SK-N-SH (cell line): ENCODE measurements at regions not wholly inside any gene's neighbourhood (a gene's known extent, or its start where the extent isn't known, plus 50 kb on each side); places are given as distances from the start of the nearest gene placed in this dataset.

Experiments used
- CTCF ChIA-PET: fragments of 300-600, 350-600 bp; formaldehyde crosslinking; extraction: SDS; loops from one replicate; lab custom pipeline; 2021; lab: Yijun Ruan, JAX
- POLR2A ChIA-PET: fragments of 350-600 bp; sonication (Branson Sonifier 250); formaldehyde crosslinking; extraction: SDS; loops from one replicate; lab custom pipeline; 2020; ENCODE audit warnings: antibody characterized with exemption, inconsistent platforms; lab: Yijun Ruan, JAX
- DNase-seq: peaks from one replicate; pipeline ENCODE4 v3.0.0; 2012
- H2AFZ ChIP-seq: fragments of 200-600 bp; sonication (generic); 2 replicates; pipeline ENCODE4 v1.8.1; 2016; ENCODE audit warnings: antibody characterized with exemption, mild to moderate bottlenecking, low read depth
- H3F3A ChIP-seq: fragments of 200-600 bp; sonication (generic); replicated peaks from 2 replicates; pipeline ENCODE3; 2016; ENCODE audit warnings: antibody characterized with exemption, mild to moderate bottlenecking; ENCODE audit not compliant: insufficient read depth
- H3K27ac ChIP-seq, 2 experiments: fragments of 200-500 bp in 1 of 2; fragments of 200-600 bp in 1 of 2; sonication (Bioruptor generic) in 1 of 2; sonication (generic), shearing (Covaris generic) in 1 of 2; 2 replicates each; pipeline versions ENCODE4 v1.5.1 to v1.6.1; 2014 to 2016; ENCODE audit warnings: low read depth in 2 of 2, inconsistent platforms in 1 of 2, low read length in 1 of 2, mild to moderate bottlenecking in 1 of 2, mixed read lengths in 1 of 2
- H3K27me3 ChIP-seq: fragments of 200-600 bp; sonication (generic), shearing (Covaris generic); 2 replicates; pipeline ENCODE4 v1.6.1; 2016; ENCODE audit warnings: mixed run types; ENCODE audit not compliant: insufficient read depth
- H3K36me3 ChIP-seq, 2 experiments: fragments of 200-500 bp in 1 of 2; fragments of 200-600 bp in 1 of 2; sonication (Bioruptor generic) in 1 of 2; sonication (generic) in 1 of 2; replicated peaks in 1 of 2; 2 replicates each; pipeline versions ENCODE3 to v1.5.1; 2014 to 2016; ENCODE audit warnings: low read length in 1 of 2, mild to moderate bottlenecking in 1 of 2; ENCODE audit not compliant: insufficient read depth in 2 of 2, control insufficient read depth in 1 of 2
- H3K4me1 ChIP-seq, 2 experiments: fragments of 200-500 bp in 1 of 2; fragments of 200-600 bp in 1 of 2; sonication (Bioruptor generic) in 1 of 2; sonication (generic), shearing (Covaris generic) in 1 of 2; 2 replicates each; pipeline versions ENCODE4 v1.5.1 to v1.6.1; 2014 to 2016; ENCODE audit warnings: low read depth in 1 of 2, low read length in 1 of 2, mixed run types in 1 of 2; ENCODE audit not compliant: insufficient read depth in 2 of 2, control insufficient read depth in 1 of 2
- H3K4me2 ChIP-seq: fragments of 200-600 bp; sonication (generic), shearing (Covaris generic); 2 replicates; pipeline ENCODE4 v1.6.1; 2017; ENCODE audit warnings: mixed run types
- H3K4me3 ChIP-seq, 2 experiments: fragments of 200-500 bp in 1 of 2; fragments of 200-600 bp in 1 of 2; sonication (Bioruptor generic) in 1 of 2; sonication (generic), shearing (Covaris generic) in 1 of 2; 2 replicates each; pipeline versions ENCODE4 v1.5.1 to v1.8.1; 2014 to 2016; ENCODE audit warnings: low read depth in 2 of 2, inconsistent platforms in 1 of 2, low read length in 1 of 2, mild to moderate bottlenecking in 1 of 2, mixed read lengths in 1 of 2, moderate library complexity in 1 of 2
- H3K79me2 ChIP-seq: fragments of 200-600 bp; sonication (generic); 2 replicates; pipeline ENCODE4 v1.8.1; 2017; ENCODE audit warnings: mild to moderate bottlenecking; ENCODE audit not compliant: insufficient read depth
- H3K9ac ChIP-seq: fragments of 200-600 bp; sonication (generic); 2 replicates; pipeline ENCODE4 v1.6.1; 2017; ENCODE audit warnings: mixed run types
- H3K9me2 ChIP-seq: fragments of 200-600 bp; sonication (generic); 2 replicates; pipeline ENCODE4 v1.6.1; 2017; ENCODE audit warnings: mixed run types
- H3K9me3 ChIP-seq: fragments of 200-600 bp; sonication (generic); 2 replicates; pipeline ENCODE4 v1.6.1; 2017; ENCODE audit warnings: mixed run types, mild to moderate bottlenecking, moderate library complexity
- H4K20me1 ChIP-seq: fragments of 200-600 bp; sonication (generic); 2 replicates; pipeline ENCODE4 v1.6.1; 2017; ENCODE audit warnings: mild to moderate bottlenecking, mixed run types; ENCODE audit not compliant: insufficient read depth
- CTCF ChIP-seq: fragments of 200-600 bp; sonication (generic); IDR thresholded peaks from 2 replicates; pipeline ENCODE4 v1.6.1; 2017; ENCODE audit warnings: antibody characterized with exemption, mild to moderate bottlenecking, moderate library complexity
- EZH2phosphoT487 ChIP-seq: fragments of 200-600 bp; sonication (generic); IDR thresholded peaks from 2 replicates; pipeline ENCODE4 v1.6.1; 2017; ENCODE audit warnings: low read depth, mixed run types, mild to moderate bottlenecking, antibody characterized with exemption, moderate library complexity, borderline replicate concordance
- FOXJ3 ChIP-seq: sonication (generic); formaldehyde crosslinking; IDR thresholded peaks from 2 replicates; pipeline ENCODE4 v1.5.1; 2020; ENCODE audit warnings: mild to moderate bottlenecking, missing genetic modification reagents
- FOXM1 ChIP-seq: IDR thresholded peaks from 2 replicates; pipeline ENCODE4 v1.4.0; 2012; ENCODE audit warnings: low read depth, mild to moderate bottlenecking
- IRF3 ChIP-seq: fragments of 150-350 bp; IDR thresholded peaks from 2 replicates; pipeline ENCODE4 v1.6.1; 2016; ENCODE audit warnings: mild to moderate bottlenecking, low read depth, low read length
- JUND ChIP-seq: IDR thresholded peaks from 2 replicates; pipeline ENCODE4 v1.4.0; 2012
- MAX ChIP-seq: IDR thresholded peaks from 2 replicates; pipeline ENCODE4 v1.4.0; 2012; ENCODE audit warnings: low read depth
- MXI1 ChIP-seq: IDR thresholded peaks from 2 replicates; pipeline ENCODE4 v1.6.1; 2012; ENCODE audit warnings: mild to moderate bottlenecking, low read depth, low read length, improper control_type of control experiment
- NFIC ChIP-seq: IDR thresholded peaks from 2 replicates; pipeline ENCODE4 v1.4.0; 2012; ENCODE audit warnings: borderline replicate concordance
- NRF1 ChIP-seq: IDR thresholded peaks from 2 replicates; pipeline ENCODE4 v1.6.1; 2012; ENCODE audit warnings: low read depth, mild to moderate bottlenecking, low read length
- POLR2AphosphoS5 ChIP-seq: IDR thresholded peaks from 2 replicates; pipeline ENCODE4 v1.6.1; 2012; ENCODE audit warnings: low read depth, low read length
- REST ChIP-seq: IDR thresholded peaks from 2 replicates; pipeline ENCODE4 v1.6.1; 2012; ENCODE audit warnings: mild to moderate bottlenecking, low read depth, low read length, moderate library complexity
- RFX5 ChIP-seq: IDR thresholded peaks from 2 replicates; pipeline ENCODE4 v1.6.1; 2012; ENCODE audit warnings: mild to moderate bottlenecking, improper control_type of control experiment, low read length
- SMC3 ChIP-seq: IDR thresholded peaks from 2 replicates; pipeline ENCODE4 v1.6.1; 2012; ENCODE audit warnings: low read depth, low read length, improper control_type of control experiment
- TAF1 ChIP-seq: IDR thresholded peaks from 2 replicates; pipeline ENCODE4 v1.6.1; 2012; ENCODE audit warnings: low read depth, mild to moderate bottlenecking, low read length, moderate library complexity, borderline replicate concordance
- USF1 ChIP-seq: IDR thresholded peaks from 2 replicates; pipeline ENCODE4 v1.4.0; 2012; ENCODE audit warnings: low read depth, borderline replicate concordance
- USF2 ChIP-seq: fragments of 150-350 bp; IDR thresholded peaks from 2 replicates; pipeline ENCODE4 v1.6.1; 2017; ENCODE audit warnings: antibody characterized with exemption, low read length, low read depth, borderline replicate concordance
- YY1 ChIP-seq: IDR thresholded peaks from 2 replicates; pipeline ENCODE4 v1.4.0; 2012; ENCODE audit warnings: low read depth, mild to moderate bottlenecking
- WGBS: methylation state at CpG from one replicate; pipeline ENCODE4 v1.1.6; 2017; ENCODE audit warnings: low lambda C conversion rate; 5-methylcytosine and 5-hydroxymethylcytosine counted together

- POLR2A ChIA-PET, result no interaction called here
- Histone ChIP-seq H3K9me3 (no peaks in the 10 kb centered on the region), H2AFZ (no peak overlapping the region), H3K4me1 (no peaks in the 10 kb centered on the region; a peak in 1 of 4 replicates), H3K27ac (no peak overlapping the region), H3K27me3 (no peaks in the 10 kb centered on the region), H3K4me3 (no peak overlapping the region), H3K36me3 (peaks cover 0 to 4% of the 10 kb centered on the region in 2 experiments), H3F3A (no peaks in the 10 kb centered on the region), H3K9me2 (no peaks in the 10 kb centered on the region), H3K9ac (no peak overlapping the region), H4K20me1 (peaks cover 11% of the 10 kb centered on the region; the same call in 1 of the 2 replicates), H3K79me2 (peaks cover 6% of the 10 kb centered on the region; the same call in 1 of the 2 replicates), H3K4me2 (no peak overlapping the region)
- WGBS, result 86% methylated on average over 4 of the region's 4 CpGs
- no peak for DNase-seq
- CTCF ChIA-PET, result no interaction called here
- TF ChIP-seq EZH2phosphoT487, result no peak
- TF ChIP-seq MXI1, result no peak
- TF ChIP-seq MAX, result no peak
- TF ChIP-seq NRF1, result no peak
- TF ChIP-seq REST, result no peak
- TF ChIP-seq FOXM1, result no peak
- TF ChIP-seq NFIC, result no peak
Observed at GRCh38 chr13:73996569-73996968, 137.6 kb downstream of the KLF12 start.

- Histone ChIP-seq H3K9me2 (no peaks in the 10 kb centered on the region), H3K79me2 (peaks cover 6% of the 10 kb centered on the region; the same call in 1 of the 2 replicates), H3K36me3 (peaks cover 3 to 4% of the 10 kb centered on the region in 2 experiments), H4K20me1 (peaks cover 7% of the 10 kb centered on the region; the same call in 1 of the 2 replicates), H3K4me2 (no peak overlapping the region), H3K9me3 (no peaks in the 10 kb centered on the region), H3F3A (no peaks in the 10 kb centered on the region), H3K27me3 (no peaks in the 10 kb centered on the region), H3K4me1 (no peaks in the 10 kb centered on the region; a peak in 1 of 4 replicates), H3K4me3 (no peak overlapping the region), H2AFZ (no peak overlapping the region), H3K9ac (no peak overlapping the region)
- POLR2A ChIA-PET, result no interaction called here
- WGBS, result 100% methylated on average over 2 of the region's 2 CpGs
- DNase-seq, result no peak
- CTCF ChIA-PET, result no interaction called here
- no peak for TF ChIP-seq MXI1
- no peak for TF ChIP-seq JUND
- no peak for TF ChIP-seq TAF1
- no peak for TF ChIP-seq USF1
- TF ChIP-seq EZH2phosphoT487, result no peak
- no peak for TF ChIP-seq SMC3
- TF ChIP-seq CTCF, result no peak
- TF ChIP-seq POLR2AphosphoS5, result no peak
- no peak for TF ChIP-seq IRF3
- no peak for TF ChIP-seq FOXJ3 (CRISPR knock-in tag)
- no peak for TF ChIP-seq NFIC
- no peak for TF ChIP-seq RFX5
- TF ChIP-seq FOXM1, result no peak
- no peak for TF ChIP-seq USF2
- no peak for TF ChIP-seq YY1
- TF ChIP-seq, all 33 proteins: peak for 0
- H3K27ac ChIP-seq, result no peak overlapping the region
Observed at GRCh38 chr13:73995736-73996135, 138.5 kb downstream of the KLF12 start.
